ENCODE measurements at regions not wholly inside any gene's neighbourhood (a gene's known extent, or its start where the extent isn't known, plus 50 kb on each side); places are given as distances from the start of the nearest gene placed in this dataset.

- no peak overlapping the region for H3K27ac ChIP-seq (ENCODE audit: low read depth, low read length)
Observed at GRCh38 chr5:145708169-145708568, 127.0 kb downstream of the PRELID2 start.

GRCh38 chr5:145704724-145705123, 130.4 kb downstream of the PRELID2 start:
- no peak overlapping the region for H3K9ac ChIP-seq (ENCODE audit: low read depth, low read length)
- no peak overlapping the region for H3K27ac ChIP-seq (ENCODE audit: low read depth, low read length)
- H3K27me3 ChIP-seq (ENCODE audit: control insufficient read depth, insufficient read depth, low read length): no peaks in the 10 kb centered on the region
- H3K9me3 ChIP-seq (ENCODE audit: control insufficient read depth, insufficient read depth, low read length): no peaks in the 10 kb centered on the region
- H3K4me1 ChIP-seq (ENCODE audit: control insufficient read depth, insufficient read depth, low read length): no peaks in the 10 kb centered on the region
- no peaks in the 10 kb centered on the region for H3K36me3 ChIP-seq (ENCODE audit: control insufficient read depth, insufficient read depth, low read length)
- H3K4me3 ChIP-seq (ENCODE audit: low read depth, low read length): no peak overlapping the region

More at GRCh38 chr5:145708169-145708568, 127.0 kb downstream of the PRELID2 start:
- no peaks in the 10 kb centered on the region for H3K27me3 ChIP-seq (ENCODE audit: control insufficient read depth, insufficient read depth, low read length)
- no peaks in the 10 kb centered on the region for H3K4me1 ChIP-seq (ENCODE audit: control insufficient read depth, insufficient read depth, low read length)
- no peaks in the 10 kb centered on the region for H3K36me3 ChIP-seq (ENCODE audit: control insufficient read depth, insufficient read depth, low read length)
- no peaks in the 10 kb centered on the region for H3K9me3 ChIP-seq (ENCODE audit: control insufficient read depth, insufficient read depth, low read length)
- no peak overlapping the region for H3K9ac ChIP-seq (ENCODE audit: low read depth, low read length)
- no peak overlapping the region for H3K4me3 ChIP-seq (ENCODE audit: low read depth, low read length)

GRCh38 chr5:145703856-145704255, 131.3 kb downstream of the PRELID2 start:
- Histone ChIP-seq H3K9ac (ENCODE audit: low read depth, low read length) (no peak overlapping the region), H3K4me3 (ENCODE audit: low read depth, low read length) (no peak overlapping the region), H3K27ac (ENCODE audit: low read depth, low read length) (no peak overlapping the region), H3K9me3 (ENCODE audit: control insufficient read depth, insufficient read depth, low read length) (no peaks in the 10 kb centered on the region), H3K36me3 (ENCODE audit: control insufficient read depth, insufficient read depth, low read length) (no peaks in the 10 kb centered on the region), H3K4me1 (ENCODE audit: control insufficient read depth, insufficient read depth, low read length) (no peaks in the 10 kb centered on the region), H3K27me3 (ENCODE audit: control insufficient read depth, insufficient read depth, low read length) (no peaks in the 10 kb centered on the region)

- no peaks in the 10 kb centered on the region for H3K36me3 ChIP-seq (ENCODE audit: control insufficient read depth, insufficient read depth, low read length)
- H3K27ac ChIP-seq (ENCODE audit: low read depth, low read length): no peak overlapping the region
- no peaks in the 10 kb centered on the region for H3K9me3 ChIP-seq (ENCODE audit: control insufficient read depth, insufficient read depth, low read length)
- H3K27me3 ChIP-seq (ENCODE audit: control insufficient read depth, insufficient read depth, low read length): no peaks in the 10 kb centered on the region
- no peaks in the 10 kb centered on the region for H3K4me1 ChIP-seq (ENCODE audit: control insufficient read depth, insufficient read depth, low read length)
- no peak overlapping the region for H3K9ac ChIP-seq (ENCODE audit: low read depth, low read length)
- H3K4me3 ChIP-seq (ENCODE audit: low read depth, low read length): no peak overlapping the region
Observed at GRCh38 chr5:145701404-145701803, 133.7 kb downstream of the PRELID2 start.

GRCh38 chr5:145699846-145700245, 135.3 kb downstream of the PRELID2 start:
- Histone ChIP-seq H3K27ac (ENCODE audit: low read depth, low read length) (no peak overlapping the region), H3K36me3 (ENCODE audit: control insufficient read depth, insufficient read depth, low read length) (no peaks in the 10 kb centered on the region), H3K4me3 (ENCODE audit: low read depth, low read length) (no peak overlapping the region), H3K4me1 (ENCODE audit: control insufficient read depth, insufficient read depth, low read length) (no peaks in the 10 kb centered on the region), H3K9me3 (ENCODE audit: control insufficient read depth, insufficient read depth, low read length) (no peaks in the 10 kb centered on the region), H3K27me3 (ENCODE audit: control insufficient read depth, insufficient read depth, low read length) (no peaks in the 10 kb centered on the region), H3K9ac (ENCODE audit: low read depth, low read length) (no peak overlapping the region)

GRCh38 chr5:145697251-145697990, 137.7 kb downstream of the PRELID2 start:
- Histone ChIP-seq H3K4me3 (ENCODE audit: low read depth, low read length) (no peak overlapping the region), H3K9ac (ENCODE audit: low read depth, low read length) (no peak overlapping the region), H3K36me3 (ENCODE audit: control insufficient read depth, insufficient read depth, low read length) (no peaks in the 10 kb centered on the region), H3K27ac (ENCODE audit: low read depth, low read length) (no peak overlapping the region), H3K9me3 (ENCODE audit: control insufficient read depth, insufficient read depth, low read length) (no peaks in the 10 kb centered on the region), H3K27me3 (ENCODE audit: control insufficient read depth, insufficient read depth, low read length) (no peaks in the 10 kb centered on the region), H3K4me1 (ENCODE audit: control insufficient read depth, insufficient read depth, low read length) (no peaks in the 10 kb centered on the region)

GRCh38 chr5:145689235-145689634, 145.9 kb downstream of the PRELID2 start:
- Histone ChIP-seq H3K4me1 (ENCODE audit: control insufficient read depth, insufficient read depth, low read length) (no peaks in the 10 kb centered on the region), H3K9ac (ENCODE audit: low read depth, low read length) (no peak overlapping the region), H3K9me3 (ENCODE audit: control insufficient read depth, insufficient read depth, low read length) (no peaks in the 10 kb centered on the region), H3K27ac (ENCODE audit: low read depth, low read length) (no peak overlapping the region), H3K27me3 (ENCODE audit: control insufficient read depth, insufficient read depth, low read length) (no peaks in the 10 kb centered on the region), H3K4me3 (ENCODE audit: low read depth, low read length) (no peak overlapping the region), H3K36me3 (ENCODE audit: control insufficient read depth, insufficient read depth, low read length) (no peaks in the 10 kb centered on the region)

- Histone ChIP-seq H3K4me1 (ENCODE audit: control insufficient read depth, insufficient read depth, low read length) (no peaks in the 10 kb centered on the region), H3K36me3 (ENCODE audit: control insufficient read depth, insufficient read depth, low read length) (no peaks in the 10 kb centered on the region), H3K9me3 (ENCODE audit: control insufficient read depth, insufficient read depth, low read length) (no peaks in the 10 kb centered on the region), H3K9ac (ENCODE audit: low read depth, low read length) (no peak overlapping the region), H3K27me3 (ENCODE audit: control insufficient read depth, insufficient read depth, low read length) (no peaks in the 10 kb centered on the region), H3K27ac (ENCODE audit: low read depth, low read length) (no peak overlapping the region), H3K4me3 (ENCODE audit: low read depth, low read length) (no peak overlapping the region)
Observed at GRCh38 chr5:145687943-145688342, 147.2 kb downstream of the PRELID2 start.

- Histone ChIP-seq H3K36me3 (ENCODE audit: control insufficient read depth, insufficient read depth, low read length) (no peaks in the 10 kb centered on the region), H3K27me3 (ENCODE audit: control insufficient read depth, insufficient read depth, low read length) (no peaks in the 10 kb centered on the region), H3K27ac (ENCODE audit: low read depth, low read length) (no peak overlapping the region), H3K9me3 (ENCODE audit: control insufficient read depth, insufficient read depth, low read length) (no peaks in the 10 kb centered on the region), H3K4me3 (ENCODE audit: low read depth, low read length) (no peak overlapping the region), H3K9ac (ENCODE audit: low read depth, low read length) (no peak overlapping the region), H3K4me1 (ENCODE audit: control insufficient read depth, insufficient read depth, low read length) (no peaks in the 10 kb centered on the region)
Observed at GRCh38 chr5:145685417-145685816, 149.7 kb downstream of the PRELID2 start.

GRCh38 chr5:145683431-145683830, 151.7 kb downstream of the PRELID2 start:
- no peaks in the 10 kb centered on the region for H3K27me3 ChIP-seq (ENCODE audit: control insufficient read depth, insufficient read depth, low read length)
- no peaks in the 10 kb centered on the region for H3K4me1 ChIP-seq (ENCODE audit: control insufficient read depth, insufficient read depth, low read length)
- H3K9ac ChIP-seq (ENCODE audit: low read depth, low read length): no peak overlapping the region
- no peaks in the 10 kb centered on the region for H3K9me3 ChIP-seq (ENCODE audit: control insufficient read depth, insufficient read depth, low read length)
- H3K4me3 ChIP-seq (ENCODE audit: low read depth, low read length): no peak overlapping the region
- H3K27ac ChIP-seq (ENCODE audit: low read depth, low read length): no peak overlapping the region
- H3K36me3 ChIP-seq (ENCODE audit: control insufficient read depth, insufficient read depth, low read length): no peaks in the 10 kb centered on the region

- H3K4me1 ChIP-seq (ENCODE audit: control insufficient read depth, insufficient read depth, low read length): no peaks in the 10 kb centered on the region
- no peak overlapping the region for H3K4me3 ChIP-seq (ENCODE audit: low read depth, low read length)
- H3K36me3 ChIP-seq (ENCODE audit: control insufficient read depth, insufficient read depth, low read length): no peaks in the 10 kb centered on the region
- H3K9ac ChIP-seq (ENCODE audit: low read depth, low read length): no peak overlapping the region
- H3K27me3 ChIP-seq (ENCODE audit: control insufficient read depth, insufficient read depth, low read length): no peaks in the 10 kb centered on the region
- no peak overlapping the region for H3K27ac ChIP-seq (ENCODE audit: low read depth, low read length)
- H3K9me3 ChIP-seq (ENCODE audit: control insufficient read depth, insufficient read depth, low read length): no peaks in the 10 kb centered on the region
Observed at GRCh38 chr5:145682197-145682899, 152.8 kb downstream of the PRELID2 start.

Measured in HUES48 (cell line).